NCI-H1694 treated with DMSO at 0.1 percent for 48 hours (cell line): ENCODE measurements at regions not wholly inside any gene's neighbourhood (a gene's known extent, or its start where the extent isn't known, plus 50 kb on each side); places are given as distances from the start of the nearest gene placed in this dataset.
"Not testable (repeated sequence)": the region's sequence is repeated elsewhere in the genome, so short reads cannot be mapped to it uniquely, and the experiment has no call there.

ENCODE experiments used
- DNase-seq: peaks from one replicate; lab custom pipeline; 2025; lab: John Stamatoyannopoulos, UW

DNA sequence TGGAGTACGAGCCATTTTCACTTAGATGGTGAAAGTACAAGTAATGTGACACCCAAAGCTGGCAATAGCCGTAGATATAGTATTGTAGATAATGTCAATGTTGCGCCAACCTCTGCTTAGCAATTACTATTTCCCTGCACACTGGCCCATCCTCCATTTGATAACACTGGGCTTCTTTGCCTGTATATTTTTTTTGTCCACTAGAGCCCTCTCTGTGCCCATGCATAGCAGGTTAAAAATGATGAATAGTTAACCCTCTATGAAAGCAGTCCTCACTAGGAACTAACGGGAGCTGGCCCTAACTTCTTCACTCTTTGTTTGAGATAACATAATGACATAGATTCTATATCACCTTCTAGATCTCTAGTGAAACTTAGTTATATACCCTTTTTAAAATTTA is 416.8 kb downstream of the TUSC1 start:
- no peak for DNase-seq

DNA sequence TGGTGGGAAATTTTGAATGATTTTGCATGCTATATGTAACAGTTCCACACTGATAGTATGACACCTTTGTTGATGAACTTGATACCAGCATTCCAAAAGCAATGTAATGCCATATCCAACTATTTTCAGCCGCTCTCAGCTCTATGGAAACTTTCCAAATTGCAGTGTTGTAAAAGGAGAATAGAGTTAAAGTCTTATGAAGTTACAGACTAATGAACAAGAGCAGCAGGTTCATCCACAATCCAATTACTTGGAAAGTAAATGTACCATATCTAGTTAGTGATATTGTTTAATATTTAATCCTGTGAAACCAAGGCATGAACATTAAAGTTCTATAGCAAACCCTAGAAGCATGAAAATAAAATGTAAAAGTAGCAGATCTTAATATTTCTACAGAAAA is 418.2 kb downstream of the TUSC1 start:
- no peak for DNase-seq

DNA sequence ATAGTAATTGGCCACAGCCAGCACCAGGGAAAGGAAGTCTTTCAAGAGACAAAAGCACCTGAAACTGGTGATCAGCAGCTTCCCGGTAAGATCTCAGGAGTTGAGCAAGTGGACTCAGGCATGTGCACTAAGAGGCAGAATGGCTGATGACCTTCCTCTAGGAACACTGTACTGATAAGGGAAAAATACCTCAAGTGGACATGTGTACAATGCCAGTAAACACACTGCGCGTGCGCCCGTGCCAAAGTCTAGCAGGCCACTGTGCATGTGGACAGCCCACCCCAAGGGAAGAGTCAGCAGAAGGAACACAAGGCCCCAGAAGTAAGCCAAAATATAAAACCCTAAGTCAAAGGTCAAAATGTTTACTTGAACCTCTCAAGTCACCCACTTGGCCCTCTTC is 423.0 kb downstream of the TUSC1 start:
- no peak for DNase-seq

DNA sequence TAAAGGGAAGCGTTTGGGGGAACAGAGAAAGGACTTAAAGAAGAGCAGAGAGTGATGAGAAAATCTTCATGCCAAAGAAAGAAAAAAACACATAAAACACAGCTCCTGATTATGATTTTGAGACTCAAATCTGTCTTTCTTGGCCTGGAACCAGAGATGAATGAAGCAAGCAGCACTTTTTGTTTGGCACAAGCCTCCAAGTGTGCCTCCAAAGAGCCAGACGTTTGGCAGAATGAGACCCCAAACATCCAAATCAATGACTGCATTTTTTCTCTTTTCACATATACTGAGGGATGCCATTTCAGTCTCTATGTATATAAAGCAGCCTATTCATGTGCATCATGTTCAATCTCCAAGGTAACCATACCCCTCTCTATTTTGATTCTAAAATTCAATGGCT is 424.2 kb downstream of the TUSC1 start:
- DNase-seq, result no peak

DNA sequence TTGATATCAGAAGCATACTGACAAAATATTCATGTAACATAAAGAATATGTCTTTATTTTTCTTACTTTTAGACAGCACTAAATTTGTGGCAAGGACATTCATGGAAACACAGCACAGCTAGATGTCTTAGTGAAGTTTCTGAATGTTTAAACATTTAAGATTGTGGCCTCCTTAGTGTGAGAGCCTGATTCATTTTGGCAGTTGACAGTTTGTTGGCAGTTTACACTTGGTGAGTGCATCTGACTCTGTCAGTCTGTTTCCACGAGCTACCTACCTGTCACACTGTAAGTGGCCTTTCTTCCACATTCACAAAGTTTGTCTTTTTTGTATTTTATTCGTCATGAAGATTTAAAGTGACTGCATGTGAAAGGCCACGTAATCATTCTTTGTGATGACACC is 436.8 kb downstream of the TUSC1 start:
- DNase-seq, result no peak

DNA sequence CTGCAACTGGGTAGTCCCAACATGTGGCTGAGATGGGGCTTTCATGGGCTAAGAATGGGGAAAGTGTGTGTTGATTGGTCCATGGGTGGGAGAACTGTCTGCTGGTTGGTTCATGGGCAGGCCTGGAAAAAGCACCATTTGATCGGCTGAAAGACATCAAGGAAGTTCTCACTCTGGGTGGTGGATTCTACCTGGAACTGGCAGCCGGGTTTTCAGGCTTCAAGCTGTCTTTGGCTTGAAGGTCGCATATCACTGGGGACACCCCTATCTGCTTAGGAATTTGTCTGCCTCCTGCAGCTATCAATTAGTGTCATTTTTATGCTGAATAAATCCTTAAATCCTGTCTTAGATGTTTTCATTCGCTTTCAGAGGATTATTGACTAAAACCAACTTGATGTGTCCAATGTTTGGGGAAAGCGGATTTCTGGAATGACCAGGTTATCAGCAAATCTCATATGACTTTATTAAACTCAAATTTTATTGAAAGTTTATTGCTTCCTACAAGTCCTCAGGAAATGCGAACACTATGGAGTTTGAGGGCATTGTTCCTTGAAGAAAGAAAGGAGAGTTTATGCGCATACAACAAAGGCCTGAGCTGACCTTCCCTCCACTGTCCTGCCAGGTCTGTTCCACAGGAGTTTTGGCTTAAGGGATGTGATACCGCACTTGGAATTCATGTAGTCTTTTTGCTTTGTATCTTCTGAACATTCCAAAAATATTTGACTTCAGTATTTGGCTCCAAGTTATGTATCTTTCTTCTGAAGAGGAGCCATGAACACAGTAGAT is 451.1 kb downstream of the TUSC1 start:
- no peak for DNase-seq

DNA sequence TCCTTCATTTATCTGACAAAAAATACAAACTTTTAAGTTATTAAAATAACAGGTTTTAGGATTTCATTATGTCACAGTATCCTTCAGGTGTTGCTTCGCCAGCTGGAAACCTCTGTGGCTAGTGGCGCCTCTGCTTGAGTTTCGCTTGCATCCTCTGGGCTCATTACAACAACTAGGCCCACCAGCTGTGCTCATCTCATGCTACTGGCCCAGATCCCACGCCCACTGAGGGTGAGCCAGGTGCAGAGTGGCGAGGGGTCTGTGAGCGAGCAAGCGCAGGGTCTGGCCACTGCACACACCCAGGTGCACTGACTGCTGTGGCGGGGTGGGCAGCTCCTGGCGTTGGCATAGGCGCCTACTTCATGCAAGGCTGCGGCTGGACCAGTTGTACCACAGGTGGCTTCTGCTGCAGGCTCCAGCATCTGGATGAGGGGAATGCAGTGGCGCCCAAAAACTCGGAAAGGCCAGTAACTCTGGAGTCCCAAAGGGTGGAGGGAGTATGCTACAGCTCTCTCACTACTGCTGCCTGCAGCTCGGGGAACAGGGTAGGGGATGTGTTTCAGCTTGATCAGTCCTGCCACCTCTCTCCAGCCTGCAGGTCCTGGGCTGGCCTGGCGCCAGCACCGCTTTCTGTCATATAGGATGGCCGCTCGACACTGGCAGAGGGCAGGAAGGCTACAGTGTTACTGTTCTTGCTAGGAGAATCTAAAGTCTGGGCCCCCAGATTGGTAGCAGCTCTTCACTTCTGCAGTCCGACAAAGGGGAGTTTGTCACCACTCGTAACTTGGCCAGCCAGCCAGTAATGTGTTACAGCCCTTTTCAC is 452.1 kb downstream of the TUSC1 start:
- DNase-seq, result no peak

DNA sequence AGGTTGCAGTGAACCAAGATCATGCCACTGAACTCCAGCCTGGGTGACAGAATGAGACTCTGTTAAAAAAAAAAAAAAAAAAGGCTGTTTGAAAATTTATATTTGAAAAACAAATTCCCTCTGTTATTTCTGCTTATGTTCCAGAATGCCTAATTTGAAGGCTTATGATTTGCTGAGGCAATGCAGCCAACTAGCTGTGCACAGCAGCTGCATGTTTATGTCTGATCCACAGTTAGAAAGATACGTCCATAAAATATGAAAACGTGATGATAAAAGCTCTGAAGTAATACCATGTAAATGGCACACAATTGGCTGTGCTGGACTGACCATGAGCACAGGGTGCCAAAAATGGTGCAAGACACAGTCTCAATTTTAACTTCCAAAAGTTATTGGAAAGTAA is 453.2 kb downstream of the TUSC1 start:
- no peak for DNase-seq

DNA sequence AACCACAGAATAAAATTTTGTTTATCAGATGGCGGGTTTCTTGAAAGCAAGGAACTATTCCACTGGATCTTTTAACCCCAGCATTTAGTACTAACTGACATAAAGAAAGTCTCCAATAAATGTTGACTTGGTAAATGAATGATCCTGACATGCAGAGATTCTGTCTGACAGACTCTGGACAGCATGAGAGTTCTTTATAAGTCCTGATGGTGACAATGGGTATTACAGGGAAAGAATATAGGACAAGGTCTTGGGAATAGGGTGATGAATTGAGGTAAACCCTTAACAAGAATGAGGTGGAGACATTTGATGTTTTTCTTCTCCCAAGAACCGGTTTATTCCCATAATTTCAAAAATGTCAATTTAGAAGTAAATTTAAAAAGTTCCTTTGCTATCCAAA is 453.9 kb downstream of the TUSC1 start:
- DNase-seq, result no peak

DNA sequence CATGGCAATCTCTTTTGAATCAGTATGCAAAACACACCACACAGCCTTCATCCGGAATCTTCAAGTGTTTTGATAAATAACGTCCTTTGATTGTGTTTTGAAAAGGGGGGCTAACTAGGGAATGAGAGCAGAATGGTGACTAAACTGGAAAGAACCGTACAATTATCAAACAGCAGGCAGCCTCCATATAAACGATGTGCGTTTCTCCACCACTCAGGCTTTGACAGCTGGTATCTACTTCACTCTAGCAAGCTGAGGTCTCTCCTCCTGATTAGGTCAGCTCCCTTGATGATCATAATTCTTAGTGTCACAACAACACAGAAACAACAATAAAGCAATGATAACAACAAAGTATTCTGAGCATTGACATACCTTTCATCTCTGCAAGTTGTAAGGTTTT is 465.9 kb downstream of the TUSC1 start:
- no peak for DNase-seq

DNA sequence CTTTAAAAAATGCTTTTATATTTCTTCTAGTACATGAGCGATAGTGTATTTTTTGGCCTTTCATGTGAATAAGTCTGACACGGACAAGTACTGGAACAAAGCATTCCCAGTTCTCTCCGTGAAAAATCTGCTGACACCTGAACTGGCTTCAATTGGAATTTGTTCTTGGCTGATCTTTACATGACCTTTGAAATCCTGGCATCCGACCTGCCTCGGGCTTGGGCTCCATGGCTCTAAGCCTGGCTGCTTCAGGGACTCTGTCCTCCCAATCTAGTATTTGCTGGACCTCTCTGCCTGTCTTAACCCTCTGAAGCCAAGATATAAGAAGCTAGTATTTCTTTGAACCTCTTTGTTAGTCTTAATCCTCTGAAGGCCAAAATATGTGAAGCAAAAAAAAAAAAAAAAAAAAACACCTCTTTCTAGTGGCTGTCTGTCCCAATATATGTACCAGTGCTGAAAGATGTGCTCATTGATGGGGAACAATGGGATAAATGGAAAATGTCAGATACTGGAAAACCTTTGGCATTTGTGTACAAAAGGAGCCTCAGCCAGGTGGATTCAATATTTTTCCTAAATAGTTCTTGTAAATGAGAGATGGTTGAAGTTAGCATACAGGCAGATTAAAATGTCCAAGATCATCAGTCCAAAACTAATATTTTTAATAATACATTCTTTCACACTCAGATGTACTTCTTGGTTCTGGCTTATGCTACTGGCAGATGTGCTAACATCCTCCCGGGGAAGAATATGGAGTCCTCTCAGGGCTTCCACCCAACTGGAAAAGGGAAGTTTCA is 470.6 kb downstream of the TUSC1 start:
- DNase-seq, result no peak

DNA sequence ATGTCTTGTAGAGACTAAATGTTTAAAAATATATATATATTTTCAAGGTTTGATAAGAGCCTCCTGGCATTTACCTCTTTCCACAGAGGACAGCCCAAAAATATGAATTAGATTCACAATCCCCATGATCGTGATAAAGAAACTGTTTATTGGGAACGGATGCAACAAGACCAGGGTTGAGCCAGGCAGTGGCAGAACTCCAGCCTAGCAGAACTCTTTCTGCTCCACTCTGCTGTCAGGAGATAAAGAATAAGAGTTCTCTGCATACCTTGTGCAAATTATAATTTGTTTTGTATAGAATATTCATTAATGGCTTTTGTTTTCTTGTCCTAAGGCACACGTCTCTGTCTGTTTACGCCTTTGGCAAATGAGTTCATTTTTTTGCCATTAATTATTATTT is 472.2 kb downstream of the TUSC1 start:
- no peak for DNase-seq

DNA sequence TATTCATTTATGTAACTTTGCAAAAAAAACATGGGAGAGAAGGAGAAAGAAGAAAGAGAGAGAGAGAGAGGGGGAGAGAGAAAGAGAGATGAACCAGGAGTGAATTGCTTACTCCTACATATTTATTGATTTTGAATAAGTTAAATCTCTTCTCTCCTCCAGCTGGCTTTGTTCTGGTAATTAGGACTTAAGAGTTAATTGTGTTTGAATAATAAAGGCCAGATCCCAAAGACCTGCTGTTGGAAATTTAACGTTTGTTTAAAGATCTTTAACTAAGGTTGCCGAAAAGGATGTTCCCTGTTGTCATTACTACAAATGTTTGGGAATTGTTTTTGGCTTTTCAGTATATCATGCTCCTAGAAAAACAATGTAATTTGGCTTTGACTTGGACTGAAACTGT is 473.0 kb downstream of the TUSC1 start:
- no peak for DNase-seq

DNA sequence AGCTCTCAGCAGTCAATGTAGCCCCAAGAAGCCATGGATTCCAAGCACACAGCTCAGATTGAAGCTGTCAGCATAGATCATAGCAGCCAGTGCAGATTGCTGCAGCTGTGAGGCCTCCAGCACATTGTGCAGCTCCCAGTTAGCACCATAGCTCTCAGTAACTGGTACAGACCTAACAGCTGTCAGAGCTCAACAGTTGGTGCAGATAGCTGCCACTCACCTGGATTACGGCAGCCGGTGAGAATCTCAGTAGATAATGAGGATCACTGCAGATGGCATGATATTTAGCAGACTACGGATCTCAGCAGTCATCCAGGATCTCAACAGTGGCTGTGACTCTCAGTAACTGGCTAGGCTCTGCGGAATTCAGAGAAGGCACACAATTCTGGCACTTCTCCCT is 500.4 kb downstream of the TUSC1 start:
- DNase-seq, result no peak

DNA sequence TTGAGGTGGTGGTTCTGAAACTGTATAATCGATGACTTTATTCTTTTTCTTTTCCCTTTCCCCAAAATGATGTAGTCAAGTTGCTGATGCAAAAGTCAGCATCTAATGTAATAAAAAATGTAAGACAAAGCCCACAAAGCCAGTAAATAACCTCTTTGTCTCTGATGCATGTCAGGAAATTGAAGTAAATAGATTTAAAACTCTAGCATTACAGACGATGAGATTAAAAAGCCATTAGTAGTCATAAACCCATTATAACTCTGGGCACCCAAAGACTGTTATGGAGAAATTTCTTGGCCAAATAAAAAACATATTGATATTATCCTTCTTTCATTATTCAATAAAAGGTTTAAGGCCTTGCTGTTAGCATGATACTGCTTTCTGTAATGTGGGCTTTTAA is 548.7 kb downstream of the TUSC1 start:
- DNase-seq, result no peak

DNA sequence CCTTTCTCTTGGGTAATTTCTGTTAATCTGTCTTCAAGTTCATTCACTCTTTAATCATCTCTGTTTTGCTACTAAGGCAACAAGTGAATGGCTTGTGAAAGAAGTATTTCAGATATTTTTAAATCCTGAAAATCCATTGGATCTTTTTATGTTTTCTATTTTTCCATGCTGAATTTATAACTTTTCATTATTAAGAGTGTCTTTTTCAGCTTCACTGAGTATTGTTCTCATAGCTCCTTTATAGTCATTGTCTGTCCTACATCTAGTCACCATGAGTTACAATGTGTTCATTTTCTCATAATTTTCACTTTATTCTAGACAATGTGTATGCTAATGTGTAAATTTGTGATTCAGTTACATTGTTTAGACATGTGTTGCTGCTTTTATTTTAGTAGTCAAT is 556.4 kb downstream of the TUSC1 start:
- no peak for DNase-seq

DNA sequence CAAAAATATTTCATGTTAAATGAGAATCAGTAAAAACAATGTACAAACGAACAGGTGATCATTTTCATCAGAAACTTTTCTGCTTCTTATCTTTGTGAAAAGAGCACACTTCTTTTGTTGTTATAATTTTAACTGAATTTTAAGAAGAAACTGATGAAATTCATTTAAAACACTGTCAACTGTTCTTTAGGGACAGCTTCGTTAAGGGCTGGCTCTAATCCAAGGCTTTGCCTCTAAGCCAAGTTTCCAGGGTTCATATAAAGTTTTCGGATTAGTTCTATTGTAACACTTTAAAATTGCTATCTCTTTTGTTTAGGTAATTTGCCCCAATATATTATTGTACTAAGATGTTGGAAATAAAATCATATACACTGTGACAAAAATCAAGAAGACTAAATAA is 559.2 kb downstream of the TUSC1 start:
- no peak for DNase-seq

DNA sequence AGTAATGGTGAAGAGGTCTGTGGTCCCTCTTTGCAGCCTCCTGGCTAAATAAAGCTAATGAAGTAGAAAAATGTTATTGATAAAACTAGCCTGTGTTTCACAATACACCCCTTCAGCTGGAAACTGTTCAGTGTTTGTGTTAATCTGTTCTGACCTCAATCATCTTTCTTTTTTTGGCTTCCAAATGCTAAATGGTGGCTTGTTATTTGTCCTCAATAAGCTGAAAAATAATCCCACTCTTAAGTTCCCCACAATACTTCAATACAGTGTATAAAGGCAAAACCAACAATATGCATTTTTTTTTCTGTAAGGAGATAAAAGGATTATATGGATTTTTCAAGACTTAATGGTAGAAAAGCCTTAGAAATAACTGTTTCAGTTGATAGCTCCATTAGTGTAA is 560.5 kb downstream of the TUSC1 start:
- no peak for DNase-seq

DNA sequence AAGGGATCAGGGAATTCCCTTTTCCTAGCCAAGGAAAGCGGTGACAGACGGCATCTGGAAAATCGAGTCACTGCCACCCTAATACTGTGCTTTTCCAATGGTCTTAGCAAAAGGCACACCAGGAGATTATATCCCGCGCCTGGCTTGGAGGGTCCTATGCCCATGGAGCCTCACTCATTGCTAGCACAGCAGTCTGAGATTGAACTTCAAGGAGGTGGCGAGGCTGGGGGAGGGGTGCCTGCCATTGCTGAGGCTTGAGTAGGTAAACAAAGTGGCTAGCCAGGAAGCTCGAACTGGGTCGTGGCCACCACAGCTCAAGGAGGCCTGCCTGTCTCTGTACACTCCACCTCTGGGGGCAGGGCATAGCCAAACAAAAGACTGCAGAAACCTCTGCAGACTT is 556.5 kb upstream of the IZUMO3 start:
- not testable (repeated sequence) for DNase-seq

DNA sequence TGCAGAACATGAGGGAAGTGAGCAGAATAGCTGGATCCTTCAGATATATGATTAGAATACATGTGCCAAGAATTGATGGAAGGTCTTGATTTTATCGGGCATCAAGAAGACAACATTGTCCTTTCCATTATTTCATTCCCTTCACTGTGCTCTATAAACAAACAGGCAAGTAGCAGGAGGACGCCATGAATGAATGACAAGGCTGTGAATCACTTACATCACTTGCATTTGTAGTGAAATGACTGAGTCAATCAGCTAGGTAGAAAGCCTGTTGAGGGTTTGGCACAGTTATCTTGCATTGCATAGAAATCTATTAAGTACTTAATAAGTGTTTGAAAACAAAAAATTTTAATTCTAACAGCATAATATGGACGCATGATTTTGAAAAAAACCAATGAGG is 548.8 kb upstream of the IZUMO3 start:
- no peak for DNase-seq

DNA sequence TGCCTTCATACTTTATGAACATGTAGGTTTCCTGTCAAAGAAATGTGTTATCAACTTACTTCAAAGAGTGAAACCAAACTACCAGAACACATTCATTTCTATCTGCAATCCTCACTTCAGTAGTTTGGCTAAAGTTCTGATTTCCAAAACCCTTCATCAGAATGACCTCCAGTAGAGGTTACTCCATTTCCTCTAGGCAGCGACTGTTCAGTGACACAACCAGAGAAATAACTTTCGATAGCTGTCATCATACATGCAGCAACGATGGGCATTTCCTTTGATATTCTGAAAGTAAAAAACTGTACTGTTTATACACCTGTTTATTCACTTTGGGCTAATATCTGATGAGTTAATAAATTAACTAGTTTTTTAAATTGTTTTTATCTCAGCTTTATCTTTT is 532.5 kb upstream of the IZUMO3 start:
- no peak for DNase-seq

DNA sequence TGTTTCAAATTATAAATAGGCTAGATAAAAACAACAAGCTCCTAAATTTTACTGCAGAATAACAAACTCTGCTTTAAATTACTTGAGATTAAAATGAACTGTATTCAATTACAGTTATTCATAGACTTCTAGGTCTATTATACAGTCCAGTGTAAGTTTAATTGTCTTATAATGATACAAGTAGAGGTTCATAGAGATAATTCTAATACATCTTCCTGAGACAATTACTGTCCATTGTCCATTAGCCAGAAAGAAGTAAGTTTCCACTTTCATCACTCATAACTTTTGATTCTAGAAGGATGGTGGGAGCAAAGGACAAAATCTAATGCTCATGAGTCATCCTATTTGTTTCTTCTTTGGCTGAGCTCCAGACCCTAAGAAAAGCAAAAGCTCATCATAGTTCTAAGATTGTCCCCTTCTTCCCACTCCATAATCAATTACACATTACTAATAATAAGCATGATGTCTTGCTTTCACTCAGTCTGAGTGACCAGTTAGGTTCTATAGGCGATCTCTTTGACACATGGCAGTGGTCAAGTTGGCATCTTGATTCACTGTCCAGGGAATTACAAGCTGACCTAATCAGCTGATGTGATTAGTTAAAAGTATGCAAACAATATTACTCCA is 502.5 kb upstream of the IZUMO3 start:
- DNase-seq, result no peak
